ENCODE measurements at regions not wholly inside any gene's neighbourhood (a gene's known extent, or its start where the extent isn't known, plus 50 kb on each side); places are given as distances from the start of the nearest gene placed in this dataset.

DNA sequence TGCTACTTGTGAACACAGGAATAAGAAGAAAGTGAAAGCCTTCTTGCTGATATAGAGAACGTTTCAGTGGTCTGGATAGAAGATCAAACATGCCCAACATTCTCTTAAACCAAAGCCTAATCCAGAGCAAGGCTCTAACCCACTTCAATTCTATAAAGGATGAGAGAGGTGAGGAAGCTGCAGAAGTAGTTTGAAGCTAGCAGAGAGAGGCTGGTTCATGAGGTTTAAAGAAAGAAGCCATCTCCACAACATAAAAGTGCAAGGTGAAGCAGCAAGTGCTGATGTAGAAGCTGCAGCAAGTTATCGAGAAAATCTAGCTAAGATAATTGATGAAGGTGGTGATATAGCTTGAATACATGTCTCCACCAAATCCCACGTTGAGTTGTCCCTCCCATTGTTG lies 383.3 kb upstream of the ASIC2 start:
- ATAC-seq = no peak
- H3K4me1 Mint-ChIP-seq = no peaks in the 10 kb centered on the region
- H3K27ac Mint-ChIP-seq = no peak overlapping the region
- no peaks in the 10 kb centered on the region for H3K9me3 Mint-ChIP-seq
- no peak for DNase-seq (ENCODE audit: low spot score in 2 of 2)
- no peak overlapping the region for H3K4me3 Mint-ChIP-seq
- H3K36me3 Mint-ChIP-seq = no peaks in the 10 kb centered on the region

DNA sequence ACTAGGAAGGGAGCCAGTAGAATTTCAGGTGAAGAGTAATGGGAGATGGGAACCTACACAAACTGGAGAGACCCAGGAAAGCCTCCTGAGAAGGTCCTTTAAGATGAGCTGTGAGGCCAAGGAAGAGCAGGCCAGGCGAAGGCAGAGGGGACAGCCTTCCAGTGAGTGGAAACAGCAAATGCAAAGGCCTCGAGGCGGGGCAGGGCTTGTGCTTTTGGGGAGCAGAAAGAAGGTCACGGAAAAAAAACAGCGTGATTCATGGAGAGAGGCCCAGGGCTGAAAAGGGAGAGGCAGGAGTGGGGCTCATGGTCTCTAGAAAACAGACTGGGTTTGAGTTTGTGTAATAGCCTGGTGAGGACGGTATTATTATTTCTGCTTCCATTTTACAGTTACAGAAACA lies 386.5 kb upstream of the ASIC2 start:
- ATAC-seq (no peak), DNase-seq (ENCODE audit: low spot score in 2 of 2) (no peak)
- H3K36me3 Mint-ChIP-seq = no peaks in the 10 kb centered on the region
- H3K4me3 Mint-ChIP-seq = no peak overlapping the region
- no peaks in the 10 kb centered on the region for H3K4me1 Mint-ChIP-seq
- H3K9me3 Mint-ChIP-seq = no peaks in the 10 kb centered on the region
- H3K27ac Mint-ChIP-seq = no peak overlapping the region

DNA sequence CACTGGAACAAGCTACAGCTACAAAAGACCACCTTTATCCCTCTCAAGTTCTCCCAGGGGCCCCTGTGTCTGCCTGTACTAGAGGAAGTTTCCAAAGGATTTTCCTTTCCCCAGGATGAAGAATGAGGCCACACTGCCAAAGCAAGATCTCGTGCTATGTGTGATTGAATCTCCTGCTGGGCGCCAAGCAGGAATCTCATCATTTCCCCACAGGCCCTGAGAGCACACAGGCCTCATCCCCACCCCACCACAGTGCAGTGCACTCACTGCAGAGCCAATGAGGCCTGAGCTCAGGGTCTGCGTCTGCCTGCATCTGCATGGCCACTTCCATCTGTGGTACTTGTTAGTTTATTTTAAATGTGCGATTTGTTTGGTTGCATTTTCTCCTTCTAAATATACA lies 387.4 kb upstream of the ASIC2 start:
- ATAC-seq (no peak), DNase-seq (ENCODE audit: low spot score in 2 of 2) (no peak)
- Mint-ChIP-seq H3K4me3 (no peak overlapping the region), H3K27ac (no peak overlapping the region), H3K4me1 (no peaks in the 10 kb centered on the region), H3K36me3 (no peaks in the 10 kb centered on the region), H3K9me3 (no peaks in the 10 kb centered on the region)

DNA sequence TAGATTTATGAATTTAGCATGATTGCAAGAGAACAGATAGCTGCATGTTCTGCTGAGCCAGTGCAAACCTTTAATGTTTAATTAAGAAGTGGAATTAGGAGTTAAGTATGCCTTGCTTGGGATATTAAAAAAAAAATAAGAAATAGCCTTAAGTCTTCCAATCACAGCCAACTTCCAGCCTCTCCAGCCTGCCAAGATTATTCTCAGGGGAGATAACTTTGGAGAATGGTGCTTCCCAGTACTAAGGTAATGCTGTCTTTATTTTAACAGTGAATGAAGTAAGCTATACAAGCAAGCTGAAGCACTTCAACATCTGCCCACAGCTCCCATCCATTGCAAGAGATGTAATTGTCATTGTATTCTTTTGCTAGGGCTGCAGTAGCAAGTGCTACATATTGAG lies 389.5 kb upstream of the ASIC2 start:
- Mint-ChIP-seq H3K4me3 (no peak overlapping the region), H3K9me3 (no peaks in the 10 kb centered on the region), H3K4me1 (no peaks in the 10 kb centered on the region), H3K27ac (no peak overlapping the region), H3K36me3 (no peaks in the 10 kb centered on the region)
- ATAC-seq (no peak), DNase-seq (ENCODE audit: low spot score in 2 of 2) (no peak)

DNA sequence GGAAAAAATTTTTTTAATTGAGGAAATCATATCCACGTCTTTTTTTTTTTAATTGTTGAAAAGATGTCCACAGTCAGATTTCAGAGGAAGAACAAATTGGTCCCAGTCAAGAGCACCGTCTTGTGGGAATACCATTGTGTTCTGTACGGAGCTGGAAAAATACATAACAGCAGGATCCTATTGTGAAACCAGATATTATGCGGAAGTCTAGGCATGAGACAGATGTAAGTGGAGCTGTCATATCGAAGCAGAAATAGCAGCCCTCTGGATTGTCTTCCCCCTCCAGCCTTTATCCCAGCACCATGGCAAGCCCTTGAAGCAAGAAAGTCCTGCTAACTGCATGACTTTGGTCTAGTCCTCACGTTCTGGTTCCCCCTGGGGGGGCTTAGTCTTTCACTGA lies 391.6 kb upstream of the ASIC2 start:
- no peak overlapping the region for H3K4me3 Mint-ChIP-seq
- no peak for ATAC-seq
- H3K9me3 Mint-ChIP-seq = no peaks in the 10 kb centered on the region
- H3K36me3 Mint-ChIP-seq = no peaks in the 10 kb centered on the region
- no peaks in the 10 kb centered on the region for H3K4me1 Mint-ChIP-seq
- H3K27ac Mint-ChIP-seq = no peak overlapping the region
- no peak for DNase-seq (ENCODE audit: low spot score in 2 of 2)

DNA sequence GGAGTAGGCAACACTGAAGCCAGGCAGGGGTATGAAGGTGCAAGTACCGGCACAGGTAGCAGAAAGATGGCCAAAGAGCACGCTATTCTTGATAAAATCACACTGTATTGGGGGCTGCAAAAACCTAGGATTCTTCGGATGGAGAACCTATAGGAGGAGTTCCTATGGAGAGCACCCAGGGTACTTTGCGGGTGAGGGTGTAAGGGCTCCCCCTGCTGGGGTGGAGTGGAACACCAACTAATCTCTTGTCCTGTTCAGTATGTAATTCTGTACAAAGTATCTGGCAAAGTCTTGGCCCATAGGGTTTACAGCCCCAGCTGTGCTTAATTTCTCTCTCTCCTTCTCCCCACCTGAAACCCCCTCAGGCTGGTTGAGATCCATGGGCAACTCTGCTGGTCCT lies 393.1 kb upstream of the ASIC2 start:
- no peaks in the 10 kb centered on the region for H3K9me3 Mint-ChIP-seq
- no peaks in the 10 kb centered on the region for H3K36me3 Mint-ChIP-seq
- no peak overlapping the region for H3K27ac Mint-ChIP-seq
- no peak overlapping the region for H3K4me3 Mint-ChIP-seq
- peak in 1 of 2 donors; percentile 53 for DNase-seq (ENCODE audit: low spot score in 2 of 2)
- H3K4me1 Mint-ChIP-seq = no peaks in the 10 kb centered on the region
- ATAC-seq = no peak

DNA sequence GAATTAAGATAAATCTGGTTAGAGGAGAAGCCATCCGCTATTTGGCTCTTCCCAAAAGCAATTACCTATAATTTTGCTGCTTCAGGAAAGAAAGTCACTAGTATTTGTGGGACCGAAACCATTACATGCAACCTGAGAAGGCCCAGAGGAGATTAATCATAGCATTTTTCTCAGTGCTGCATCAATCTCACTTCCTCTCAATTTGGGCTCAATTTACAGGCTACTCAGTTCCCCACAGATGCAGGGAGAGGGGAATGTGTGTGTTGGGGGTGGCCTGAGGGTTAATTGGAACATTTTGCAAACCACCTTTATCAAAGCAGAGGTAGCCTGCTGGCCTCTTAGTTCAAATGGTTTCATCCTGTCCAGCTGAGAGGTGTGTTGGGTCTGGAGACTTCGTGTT lies 394.7 kb upstream of the ASIC2 start:
- no peak overlapping the region for H3K4me3 Mint-ChIP-seq
- DNase-seq (ENCODE audit: low spot score in 2 of 2) (no peak), ATAC-seq (no peak)
- no peak overlapping the region for H3K27ac Mint-ChIP-seq
- no peaks in the 10 kb centered on the region for H3K9me3 Mint-ChIP-seq
- no peaks in the 10 kb centered on the region for H3K36me3 Mint-ChIP-seq
- H3K4me1 Mint-ChIP-seq = no peaks in the 10 kb centered on the region

DNA sequence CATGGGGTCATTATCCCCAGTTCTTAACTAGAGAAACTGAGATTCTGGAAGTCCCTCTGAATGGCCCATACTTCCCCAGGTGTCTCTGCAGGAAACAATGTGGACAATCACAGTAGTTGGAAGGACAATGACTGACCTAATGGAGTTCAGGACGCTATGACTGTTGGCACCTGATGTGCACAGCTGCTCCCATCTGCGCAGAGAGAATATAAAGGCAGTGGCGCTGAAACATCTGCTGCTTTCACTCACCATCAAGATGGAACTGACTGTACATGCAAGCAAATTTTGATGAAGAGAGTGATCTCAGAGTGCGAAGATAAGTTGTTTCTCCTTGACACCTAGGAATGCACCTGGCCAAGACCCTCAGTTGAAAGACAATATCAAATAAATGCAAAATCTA lies 395.7 kb upstream of the ASIC2 start:
- no peak overlapping the region for H3K27ac Mint-ChIP-seq
- no peaks in the 10 kb centered on the region for H3K9me3 Mint-ChIP-seq
- DNase-seq (ENCODE audit: low spot score in 2 of 2) = no peak
- ATAC-seq = no peak
- no peaks in the 10 kb centered on the region for H3K36me3 Mint-ChIP-seq
- no peaks in the 10 kb centered on the region for H3K4me1 Mint-ChIP-seq
- H3K4me3 Mint-ChIP-seq = no peak overlapping the region

DNA sequence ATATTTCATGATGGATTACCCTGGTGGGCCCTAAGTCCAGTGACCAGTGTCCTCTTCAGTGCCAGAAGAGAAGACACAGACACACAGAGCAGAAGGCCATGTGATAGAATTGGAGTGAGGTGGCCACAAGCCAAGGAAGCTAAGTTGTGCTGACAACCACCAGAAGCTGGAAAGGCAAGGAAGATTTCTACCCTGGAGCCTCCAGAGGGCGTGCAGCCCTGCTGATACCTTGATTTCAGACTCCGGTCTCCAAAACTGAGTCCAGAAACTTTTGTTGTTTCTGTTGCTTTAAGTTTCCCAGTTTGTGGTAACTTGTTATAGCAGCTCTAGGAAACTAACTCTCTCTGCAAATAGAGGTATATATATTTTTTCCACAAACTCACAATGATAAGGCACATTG lies 396.6 kb upstream of the ASIC2 start:
- no peaks in the 10 kb centered on the region for H3K36me3 Mint-ChIP-seq
- no peak overlapping the region for H3K4me3 Mint-ChIP-seq
- no peak overlapping the region for H3K27ac Mint-ChIP-seq
- ATAC-seq = no peak
- H3K9me3 Mint-ChIP-seq = no peaks in the 10 kb centered on the region
- H3K4me1 Mint-ChIP-seq = no peaks in the 10 kb centered on the region
- no peak for DNase-seq (ENCODE audit: low spot score in 2 of 2)

DNA sequence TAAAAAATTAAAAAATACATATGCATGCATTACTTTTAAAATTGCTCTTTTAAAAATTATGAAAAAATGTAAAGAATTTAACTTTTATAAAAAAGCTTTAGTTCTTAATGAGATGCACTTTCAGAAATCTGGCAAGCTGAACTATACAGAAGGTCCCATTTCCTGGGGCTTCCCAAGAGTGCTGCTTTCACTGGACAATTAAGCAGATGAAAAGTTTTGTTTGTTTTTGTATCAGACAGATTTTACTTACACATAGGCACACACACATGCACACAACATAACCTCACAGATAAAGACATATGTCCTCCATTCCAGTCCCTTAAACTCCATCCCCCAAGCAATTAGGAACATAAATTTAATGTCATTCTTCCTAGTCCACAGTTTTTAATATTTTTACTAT lies 402.3 kb upstream of the ASIC2 start:
- Mint-ChIP-seq H3K36me3 (no peaks in the 10 kb centered on the region), H3K27ac (no peak overlapping the region), H3K4me3 (no peak overlapping the region), H3K4me1 (no peaks in the 10 kb centered on the region), H3K9me3 (no peaks in the 10 kb centered on the region)
- DNase-seq (ENCODE audit: low spot score in 2 of 2) = no peak
- ATAC-seq = no peak

DNA sequence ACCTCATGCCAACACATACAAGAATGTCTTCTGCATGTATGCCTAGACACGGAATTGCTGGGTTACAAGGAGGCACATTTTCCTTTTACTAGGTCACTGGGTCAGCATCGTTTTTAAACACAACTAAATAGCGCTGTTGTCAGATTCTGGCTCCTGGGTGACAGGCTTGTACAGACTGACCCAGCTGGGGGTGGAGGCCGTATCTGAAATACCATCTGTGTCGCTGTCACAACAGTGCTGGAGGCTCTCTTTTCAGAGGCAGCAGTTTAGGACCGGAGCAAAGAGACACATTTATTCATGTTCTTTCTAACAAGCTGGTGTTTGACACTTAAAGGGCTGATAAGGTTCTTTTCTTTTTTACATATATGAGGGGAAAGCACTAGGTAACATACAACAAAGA lies 403.0 kb upstream of the ASIC2 start:
- H3K4me1 Mint-ChIP-seq = no peaks in the 10 kb centered on the region
- no peak overlapping the region for H3K4me3 Mint-ChIP-seq
- no peak for ATAC-seq
- H3K27ac Mint-ChIP-seq = no peak overlapping the region
- no peaks in the 10 kb centered on the region for H3K9me3 Mint-ChIP-seq
- DNase-seq (ENCODE audit: low spot score in 2 of 2) = no peak
- H3K36me3 Mint-ChIP-seq = no peaks in the 10 kb centered on the region

DNA sequence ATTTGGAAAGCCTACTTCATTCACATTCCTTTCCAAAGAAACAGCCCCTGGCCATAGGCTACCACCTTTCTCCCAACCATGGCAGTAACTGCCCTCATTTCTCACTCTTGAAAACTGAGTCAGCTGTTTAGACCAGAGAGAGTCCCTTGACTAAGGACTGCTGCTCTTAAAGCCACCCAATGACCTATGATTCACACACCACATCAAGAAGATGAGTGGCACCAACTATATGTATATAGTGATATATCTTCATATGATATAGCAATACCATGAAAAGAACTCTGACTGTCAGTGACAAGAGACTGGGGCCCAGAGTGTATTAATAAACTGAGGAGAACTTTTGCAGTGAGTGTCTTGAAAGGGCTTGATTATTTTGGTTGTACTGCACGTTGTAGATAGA lies 404.5 kb upstream of the ASIC2 start:
- no peak overlapping the region for H3K4me3 Mint-ChIP-seq
- H3K4me1 Mint-ChIP-seq = no peaks in the 10 kb centered on the region
- ATAC-seq = peak; percentile 78
- H3K27ac Mint-ChIP-seq = no peak overlapping the region
- no peak for DNase-seq (ENCODE audit: low spot score in 2 of 2)
- no peaks in the 10 kb centered on the region for H3K9me3 Mint-ChIP-seq
- H3K36me3 Mint-ChIP-seq = no peaks in the 10 kb centered on the region

DNA sequence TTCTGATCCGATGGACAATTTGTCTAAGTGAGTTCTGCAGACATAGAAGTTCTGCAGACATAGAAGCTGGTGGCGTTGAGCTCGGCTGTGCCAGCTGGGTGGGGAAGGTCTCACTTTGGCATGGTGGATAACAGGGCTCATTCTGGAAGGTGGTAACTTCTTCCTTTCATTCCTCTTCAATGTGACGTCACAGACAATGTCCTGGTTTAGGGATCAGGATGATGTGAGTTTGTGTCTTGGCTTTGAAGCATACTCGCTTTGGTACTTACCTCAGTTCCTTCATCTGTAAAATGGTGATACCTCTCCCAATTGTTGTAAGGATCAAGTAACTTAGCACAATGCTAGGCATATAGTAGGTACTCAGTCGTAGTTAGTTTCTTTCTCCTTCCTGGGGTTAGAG lies 408.8 kb upstream of the ASIC2 start:
- Mint-ChIP-seq H3K36me3 (no peaks in the 10 kb centered on the region), H3K4me3 (no peak overlapping the region), H3K9me3 (peaks cover 3% of the 10 kb centered on the region), H3K27ac (no peak overlapping the region), H3K4me1 (no peaks in the 10 kb centered on the region)
- ATAC-seq (no peak), DNase-seq (ENCODE audit: low spot score in 2 of 2) (no peak)

DNA sequence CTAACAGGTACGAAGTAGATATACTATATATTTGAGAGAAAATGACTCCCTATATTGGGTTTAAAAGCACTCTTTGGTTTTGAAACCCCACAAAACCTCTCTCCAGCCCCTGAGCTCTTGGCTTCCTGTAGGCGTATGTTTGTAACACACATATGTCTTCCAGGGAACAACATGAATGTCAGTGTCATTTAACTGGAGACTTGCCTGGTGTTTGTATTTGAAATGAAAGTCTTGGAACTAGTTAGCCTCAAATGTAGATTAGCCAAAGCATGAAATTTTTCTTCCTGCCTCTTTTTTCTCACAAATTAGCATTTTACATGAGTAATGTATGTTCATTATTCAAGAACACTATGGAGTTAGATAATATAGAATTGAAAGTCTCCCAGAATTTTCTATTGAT lies 411.8 kb upstream of the ASIC2 start:
- no peaks in the 10 kb centered on the region for H3K4me1 Mint-ChIP-seq
- DNase-seq (ENCODE audit: low spot score in 2 of 2) (no peak), ATAC-seq (no peak)
- H3K4me3 Mint-ChIP-seq = no peak overlapping the region
- peaks cover 3% of the 10 kb centered on the region for H3K9me3 Mint-ChIP-seq
- no peak overlapping the region for H3K27ac Mint-ChIP-seq
- H3K36me3 Mint-ChIP-seq = no peaks in the 10 kb centered on the region

DNA sequence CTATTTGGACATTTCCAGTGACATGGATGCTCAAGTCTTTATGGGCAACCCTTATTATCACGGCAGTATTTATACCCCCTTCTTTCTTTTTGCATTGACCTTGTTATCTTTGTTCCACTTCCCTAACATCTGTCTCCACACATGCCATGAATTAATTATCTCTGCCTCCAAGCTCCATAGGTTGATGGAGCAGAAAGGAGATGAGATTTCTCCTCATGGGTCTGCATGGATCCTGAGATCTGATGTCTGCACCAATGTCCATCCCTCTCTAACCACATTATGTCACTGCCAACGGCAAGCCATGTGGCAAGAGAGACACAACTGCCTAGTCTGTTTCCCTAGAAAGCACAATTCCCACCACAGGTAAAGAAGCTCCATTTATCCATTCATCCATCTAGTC lies 416.8 kb upstream of the ASIC2 start:
- no peak overlapping the region for H3K4me3 Mint-ChIP-seq
- H3K36me3 Mint-ChIP-seq = no peaks in the 10 kb centered on the region
- DNase-seq (ENCODE audit: low spot score in 2 of 2) (no peak), ATAC-seq (no peak)
- peaks cover 3% of the 10 kb centered on the region for H3K9me3 Mint-ChIP-seq
- no peak overlapping the region for H3K27ac Mint-ChIP-seq
- no peaks in the 10 kb centered on the region for H3K4me1 Mint-ChIP-seq

DNA sequence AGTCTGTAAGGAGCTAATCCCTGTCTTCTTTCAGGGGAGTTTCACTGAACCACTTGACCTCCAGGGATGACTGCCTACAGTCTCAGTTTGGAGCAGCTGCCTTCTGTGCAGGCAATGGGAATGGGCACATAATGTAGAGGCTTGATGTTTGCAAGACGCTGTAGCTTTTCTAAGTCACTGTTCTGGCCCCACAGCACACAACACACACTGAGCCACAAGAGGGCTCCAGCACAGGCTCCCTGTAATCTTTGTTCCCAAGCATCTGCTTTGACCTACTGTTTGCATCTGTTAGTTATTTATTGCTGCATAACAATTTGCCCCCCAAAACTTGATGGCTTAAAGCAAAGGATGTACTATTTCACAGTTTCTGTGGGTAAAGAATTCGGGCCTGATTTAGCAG lies 419.0 kb upstream of the ASIC2 start:
- ATAC-seq = no peak
- H3K4me3 Mint-ChIP-seq = no peak overlapping the region
- no peaks in the 10 kb centered on the region for H3K36me3 Mint-ChIP-seq
- H3K9me3 Mint-ChIP-seq = no peaks in the 10 kb centered on the region
- DNase-seq (ENCODE audit: low spot score in 2 of 2) = no peak
- no peaks in the 10 kb centered on the region for H3K4me1 Mint-ChIP-seq
- no peak overlapping the region for H3K27ac Mint-ChIP-seq

DNA sequence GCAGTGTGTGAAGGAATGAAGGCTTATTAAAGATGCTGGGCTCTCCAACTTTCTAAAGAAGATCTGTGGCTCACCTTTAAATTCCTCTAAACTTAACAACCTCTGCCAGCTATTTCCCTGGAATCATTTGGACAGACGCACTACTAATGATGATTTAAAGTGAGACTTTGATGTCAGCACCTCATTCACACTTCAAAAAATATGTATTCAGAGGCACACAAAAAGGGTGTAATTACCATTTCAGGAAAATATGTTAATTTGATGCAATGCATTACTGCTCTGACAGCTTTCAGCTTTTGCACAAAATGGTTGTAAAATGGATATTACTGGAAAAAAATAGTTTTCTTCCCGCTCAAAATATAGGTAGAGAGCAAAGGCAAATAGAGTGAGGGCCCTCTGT lies 423.9 kb upstream of the ASIC2 start:
- no peak for ATAC-seq
- Mint-ChIP-seq H3K9me3 (no peaks in the 10 kb centered on the region), H3K36me3 (no peaks in the 10 kb centered on the region), H3K4me3 (no peak overlapping the region), H3K4me1 (no peaks in the 10 kb centered on the region), H3K27ac (no peak overlapping the region)
- no peak for DNase-seq (ENCODE audit: low spot score in 2 of 2)
